HG03565 (cell line): ENCODE measurements at regions not wholly inside any gene's neighbourhood (a gene's known extent, or its start where the extent isn't known, plus 50 kb on each side); places are given as distances from the start of the nearest gene placed in this dataset.
"Not testable (repeated sequence)": the region's sequence is repeated elsewhere in the genome, so short reads cannot be mapped to it uniquely, and the experiment has no call there.

Experiments
- ATAC-seq: cut with Tn5 transposase; IDR thresholded peaks from one replicate; pipeline ENCODE4 v1.9.1; 2021; ENCODE audit warnings: mild to moderate bottlenecking, moderate library complexity; ENCODE audit not compliant: unreplicated experiment

- ATAC-seq: no peak
Measured at GRCh38 chr11:21625982-21626381, 566.9 kb upstream of the ANO5 start.

GRCh38 chr11:21628641-21629040 lies 564.2 kb upstream of the ANO5 start:
- no peak for ATAC-seq

DNA sequence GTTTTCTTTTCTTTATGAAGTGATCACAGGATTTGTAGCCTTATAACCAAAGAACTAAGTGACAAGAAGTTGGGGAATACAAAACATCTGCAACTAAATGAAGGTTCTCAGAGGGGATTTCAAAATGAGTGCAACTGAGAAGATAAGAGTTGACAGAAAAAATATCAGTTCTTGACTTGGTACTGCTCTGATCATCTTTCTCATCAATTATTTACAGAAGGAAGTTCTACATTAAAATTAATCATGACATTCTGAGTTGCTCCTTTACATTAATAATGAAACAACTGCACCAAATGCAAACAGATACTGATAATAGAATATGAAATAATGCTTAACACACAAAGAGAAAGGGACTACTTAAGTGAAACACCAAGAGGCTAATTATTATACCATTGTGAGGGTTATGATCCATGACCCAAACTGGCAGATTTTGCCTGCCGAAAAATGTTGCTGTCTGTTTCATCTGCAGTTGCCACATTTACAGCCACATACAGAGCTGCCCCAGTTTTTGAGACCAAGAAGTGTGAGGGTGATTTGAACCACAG lies 561.9 kb upstream of the ANO5 start:
- peak; percentile 38 for ATAC-seq

DNA sequence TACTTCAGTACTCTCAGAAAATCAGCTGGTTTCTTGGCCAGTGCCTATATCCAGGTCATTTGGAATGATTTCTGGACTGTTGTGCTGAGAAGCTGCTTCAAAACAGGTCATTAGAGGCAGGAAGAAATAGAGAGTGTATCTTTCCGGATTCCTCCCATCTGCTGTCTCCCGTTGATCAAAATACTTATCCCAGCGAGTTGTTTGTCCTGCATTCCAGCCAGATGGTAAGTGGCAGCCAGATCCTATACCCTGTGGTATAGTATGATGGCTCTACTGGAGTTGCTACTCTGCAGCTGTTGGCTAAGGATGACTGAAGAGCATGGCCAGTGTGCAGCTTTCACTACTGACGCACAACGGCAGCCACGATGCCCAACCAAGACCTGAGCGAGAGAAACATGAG lies 560.9 kb upstream of the ANO5 start:
- ATAC-seq: no peak

DNA sequence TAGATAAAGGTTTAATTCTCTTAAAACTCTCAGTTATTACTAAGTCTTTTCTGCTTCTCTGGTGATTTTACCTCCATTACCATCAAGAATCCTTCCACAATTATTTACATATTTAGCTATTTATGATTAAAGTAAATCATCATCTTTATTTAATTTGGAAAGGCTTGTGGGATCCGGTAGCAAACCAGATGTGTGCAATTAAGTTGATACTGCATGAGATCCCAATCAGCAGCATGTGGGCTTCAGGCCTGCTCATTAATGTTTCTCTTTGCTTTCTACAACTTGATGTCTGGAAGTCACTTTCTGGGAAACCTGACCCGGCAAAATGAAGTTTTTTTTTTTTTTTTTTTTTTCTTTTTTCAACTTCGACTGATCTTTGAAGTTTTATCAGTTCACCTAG lies 558.4 kb upstream of the ANO5 start:
- ATAC-seq: no peak

DNA sequence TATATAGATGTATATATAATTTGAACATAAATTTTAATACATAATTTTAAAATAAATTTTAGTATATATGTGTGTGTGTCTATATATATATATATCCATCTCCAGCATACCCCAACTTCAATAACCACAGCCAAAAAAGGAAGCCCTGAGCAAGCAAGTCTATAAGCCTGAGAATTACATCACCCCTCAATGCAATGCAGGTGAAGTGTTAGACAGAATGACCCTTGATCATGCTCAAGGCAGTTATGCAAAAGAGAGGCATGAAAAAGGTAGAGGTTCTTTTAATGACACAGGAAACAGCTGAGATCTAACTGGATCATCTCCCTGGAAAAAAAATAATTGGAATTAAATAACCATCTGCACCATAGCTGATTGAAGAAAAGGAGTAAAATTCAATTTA lies 557.9 kb upstream of the ANO5 start:
- ATAC-seq: no peak

DNA sequence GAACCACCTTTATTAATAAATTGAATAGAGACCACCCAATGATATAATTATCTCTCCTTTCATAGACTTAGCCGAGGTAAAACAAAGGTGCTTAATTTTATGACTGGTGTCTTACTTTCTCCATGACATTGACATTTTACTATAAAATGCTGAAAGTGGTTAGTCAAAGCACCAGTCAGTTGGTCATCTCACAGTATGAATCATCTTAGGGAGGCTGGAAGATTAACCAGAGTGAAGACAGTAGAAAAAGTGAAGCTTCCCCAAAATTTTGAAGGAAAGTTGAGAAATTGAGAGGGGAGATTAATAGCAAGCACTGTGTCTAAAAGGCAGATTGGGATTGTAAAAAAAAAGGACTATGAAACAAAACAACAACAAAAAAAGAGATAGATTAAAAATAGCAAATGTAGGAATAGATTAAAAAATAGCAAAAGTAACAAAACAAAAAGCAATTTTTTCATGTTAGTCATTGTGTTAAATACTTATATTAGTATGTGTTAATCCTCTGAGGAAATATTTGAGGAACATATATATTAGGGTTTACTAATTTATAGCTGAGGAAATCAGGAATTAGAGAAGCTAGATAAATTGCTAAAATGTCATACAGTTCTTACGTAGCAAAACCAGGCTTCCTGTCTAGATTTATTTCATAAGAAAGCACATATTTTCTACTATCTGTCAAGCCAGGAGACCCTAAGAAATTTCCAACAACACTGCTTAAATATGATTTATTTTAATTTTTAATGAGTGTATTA lies 557.3 kb upstream of the ANO5 start:
- peak; percentile 46 for ATAC-seq

GRCh38 chr11:21636561-21636960 lies 556.3 kb upstream of the ANO5 start:
- no peak for ATAC-seq

- peak; percentile 51 for ATAC-seq
Measured at GRCh38 chr11:21640491-21640890, 552.4 kb upstream of the ANO5 start.

GRCh38 chr11:21641869-21642268 lies 551.0 kb upstream of the ANO5 start:
- ATAC-seq: no peak

- ATAC-seq: no peak
Measured at GRCh38 chr11:21646351-21646750, 546.5 kb upstream of the ANO5 start.

DNA sequence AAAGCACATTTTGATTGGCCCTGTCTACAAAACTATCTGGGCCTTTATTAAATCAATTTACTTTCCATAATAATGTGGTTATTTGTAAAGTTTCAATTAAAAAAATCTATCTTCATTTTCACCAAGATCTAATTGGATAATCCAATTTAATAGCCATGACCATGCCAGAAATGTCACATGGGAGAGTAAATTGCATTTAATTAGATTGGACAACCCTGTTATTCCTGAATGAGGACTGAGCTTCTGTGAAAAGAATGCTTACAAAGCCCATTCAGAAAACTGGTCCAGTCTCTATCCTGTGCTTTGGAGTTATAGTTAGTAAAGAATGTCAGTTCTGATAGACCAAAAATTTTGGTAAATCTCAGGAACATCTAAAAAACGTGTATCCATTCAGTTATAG lies 541.9 kb upstream of the ANO5 start:
- ATAC-seq: no peak

DNA sequence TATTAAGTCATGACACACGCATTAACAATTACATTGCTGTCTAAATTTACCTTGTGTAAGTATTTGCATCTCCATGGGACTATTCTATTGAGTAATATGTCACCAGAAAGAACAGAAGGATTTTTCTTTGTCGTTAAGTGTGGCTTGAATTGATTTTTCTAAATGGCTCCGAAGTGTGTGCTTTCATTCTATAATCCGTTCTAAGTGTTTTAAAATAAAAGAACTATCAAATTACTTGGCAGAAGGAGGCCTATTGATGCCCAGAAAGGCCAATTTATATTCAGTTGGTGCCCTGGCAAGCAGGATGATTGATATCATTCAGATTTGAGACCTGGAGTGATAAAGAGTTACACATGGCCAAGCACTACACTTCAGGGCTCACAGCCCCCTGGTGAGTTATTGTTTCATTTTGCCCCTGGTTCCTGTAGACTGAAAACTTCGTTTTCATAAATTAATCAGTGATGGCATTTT lies 538.9 kb upstream of the ANO5 start:
- no peak for ATAC-seq

GRCh38 chr11:21656065-21656464 lies 536.8 kb upstream of the ANO5 start:
- no peak for ATAC-seq

- no peak for ATAC-seq
Measured at GRCh38 chr11:21658654-21659193, 534.2 kb upstream of the ANO5 start.

DNA sequence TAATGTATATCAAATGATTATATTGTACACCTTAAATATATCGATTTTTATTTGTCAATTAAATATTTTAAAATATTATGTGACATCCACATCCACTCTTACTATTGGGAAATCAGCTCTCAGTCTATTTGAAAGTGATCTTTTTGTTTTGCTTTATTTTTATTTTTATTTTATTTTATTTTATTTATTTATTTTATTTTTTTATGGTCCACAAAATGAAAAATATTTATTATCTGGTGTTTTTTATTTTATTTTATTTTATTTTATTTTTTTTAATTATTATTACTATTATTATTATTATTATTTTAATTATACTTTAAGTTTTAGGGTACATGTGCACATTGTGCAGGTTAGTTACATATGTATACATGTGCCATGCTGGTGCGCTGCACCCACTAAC lies 533.5 kb upstream of the ANO5 start:
- not testable (repeated sequence) for ATAC-seq

DNA sequence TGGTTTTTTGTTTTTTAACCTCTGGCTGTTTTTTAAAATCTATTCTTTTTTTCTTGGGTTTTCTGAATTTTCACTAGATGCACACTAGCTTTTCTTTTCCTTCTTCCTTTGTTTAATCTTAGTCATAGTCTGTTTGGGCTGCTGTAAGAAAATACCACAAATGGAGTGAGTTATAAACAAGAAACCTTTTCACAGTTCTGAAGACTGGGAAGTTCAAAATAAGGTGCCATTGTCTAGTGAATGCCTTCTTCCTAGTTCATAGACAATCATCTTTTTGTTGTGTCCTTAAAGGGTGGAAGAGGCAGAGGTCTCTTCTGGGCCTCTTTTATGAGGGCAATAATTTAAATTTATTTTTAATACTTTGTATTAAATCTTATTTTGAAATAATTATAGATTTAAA lies 532.9 kb upstream of the ANO5 start:
- ATAC-seq: no peak

- ATAC-seq: no peak
Measured at GRCh38 chr11:21675049-21675616, 517.8 kb upstream of the ANO5 start.

DNA sequence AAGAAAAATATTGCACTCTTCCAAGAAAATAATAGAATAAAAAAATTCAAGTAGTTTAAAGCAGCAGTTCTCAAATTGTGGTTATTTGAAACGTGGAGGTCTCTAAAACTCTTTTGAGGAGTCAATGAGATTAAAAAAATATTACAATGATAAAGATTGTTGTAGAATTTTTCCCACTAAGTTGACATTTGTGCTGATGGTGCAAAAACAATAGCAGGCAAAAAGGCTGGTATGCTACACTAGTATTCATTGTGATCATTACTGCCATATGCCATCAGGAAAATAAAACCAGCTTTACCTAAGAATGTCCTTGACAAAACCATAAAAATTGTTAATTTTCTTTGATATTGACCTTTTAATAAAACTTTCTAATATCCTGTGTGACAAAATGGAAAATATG lies 505.2 kb upstream of the ANO5 start:
- no peak for ATAC-seq

- no peak for ATAC-seq
Measured at GRCh38 chr11:21704539-21704938, 488.3 kb upstream of the ANO5 start.

GRCh38 chr11:21707116-21707739 lies 485.7 kb upstream of the ANO5 start:
- no peak for ATAC-seq

GRCh38 chr11:21710809-21711208 lies 482.1 kb upstream of the ANO5 start:
- ATAC-seq: no peak
